ENCODE measurements at regions not wholly inside any gene's neighbourhood (a gene's known extent, or its start where the extent isn't known, plus 50 kb on each side); places are given as distances from the start of the nearest gene placed in this dataset.
"Not testable (repeated sequence)": the region's sequence is repeated elsewhere in the genome, so short reads cannot be mapped to it uniquely, and the experiment has no call there.

DNA sequence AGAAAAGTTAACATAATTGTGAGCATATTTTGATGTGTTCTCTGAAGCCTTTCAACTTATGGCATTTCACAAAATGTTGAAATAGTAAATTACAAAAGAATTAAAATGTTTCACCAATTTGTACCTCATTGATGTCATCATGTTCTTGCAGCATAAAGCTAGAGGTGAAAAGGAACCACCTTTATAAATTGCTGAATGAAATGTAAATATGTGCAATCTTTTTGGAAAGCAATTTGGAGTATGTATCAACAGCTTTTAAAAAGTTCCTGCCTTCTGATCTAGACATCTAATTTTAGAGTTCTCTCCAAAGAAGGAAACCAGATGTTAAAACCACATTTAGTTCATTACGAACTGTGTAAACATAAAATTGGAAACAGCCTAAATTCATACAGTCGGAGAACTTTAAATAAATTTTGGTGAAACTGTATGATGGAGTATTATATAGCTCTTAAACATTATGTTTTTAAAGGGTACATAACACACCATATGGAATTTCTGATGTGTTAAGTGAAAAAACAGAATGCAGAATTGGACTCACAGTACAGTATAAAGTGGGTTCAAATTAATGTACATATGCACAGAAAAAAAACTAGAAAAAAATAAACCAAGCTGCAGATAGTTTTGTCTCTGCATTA is 311.2 kb upstream of the NAALADL2 start:
- intact Hi-C loops (cut with DNase I) = no loop called here
- H3K27me3 ChIP-seq = no peaks in the 10 kb centered on the region
- TF ChIP-seq POLR2AphosphoS5 (IDR thresholded peaks at IDR 0.05) = no peak
- peaks cover 0 to 15% (median 15%) of the 10 kb centered on the region in 4 donors for H3K4me1 ChIP-seq
- WGBS = 15% methylated on average over 2 of the region's 2 CpGs
- no peaks in the 10 kb centered on the region for H3K36me3 ChIP-seq
- no peaks in the 10 kb centered on the region for H3K9me3 ChIP-seq
- DNase-seq (ENCODE audit: extremely low spot score) = no peak
- H3K27ac ChIP-seq (replicated peaks in 1 of 4) = no peak overlapping the region
- no peak overlapping the region for H3K4me3 ChIP-seq

DNA sequence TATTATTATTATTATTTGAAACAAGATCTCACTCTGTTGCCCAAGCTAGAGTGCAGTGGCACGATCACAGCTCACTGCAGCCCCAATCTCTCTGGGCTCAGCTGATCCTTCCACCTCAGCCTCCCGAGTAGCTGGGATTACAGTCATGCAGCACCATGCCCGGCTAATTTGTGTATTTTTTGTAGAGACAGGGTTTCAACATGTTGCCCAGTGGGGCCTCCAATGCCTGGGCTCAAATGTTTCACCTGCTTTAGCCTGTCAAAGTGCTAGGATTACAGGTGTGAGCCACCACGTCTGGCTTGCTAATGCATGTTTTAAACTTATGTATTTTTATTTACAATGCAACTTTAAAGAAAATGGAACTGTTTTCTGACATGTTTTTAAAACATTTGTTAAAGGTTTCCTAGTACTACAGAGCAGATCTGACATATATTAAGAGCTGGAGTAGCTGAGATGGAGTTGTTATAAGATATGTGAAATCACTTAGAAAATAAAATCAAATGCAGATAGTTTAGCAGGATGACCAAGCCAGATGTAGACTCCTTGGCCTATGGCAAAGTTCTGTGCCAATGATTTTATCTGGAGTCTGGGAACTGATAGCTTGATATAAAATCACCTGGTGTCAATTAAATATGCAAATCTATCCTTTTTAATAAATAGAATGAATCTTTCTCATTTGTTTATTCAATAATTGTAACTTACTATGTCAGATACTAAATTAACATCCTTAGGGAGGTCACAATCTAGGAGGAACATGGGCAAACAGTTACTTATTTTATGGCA is 310.1 kb upstream of the NAALADL2 start:
- DNase-seq (ENCODE audit: extremely low spot score) = no peak
- Histone ChIP-seq H3K27me3 (no peaks in the 10 kb centered on the region), H3K36me3 (no peaks in the 10 kb centered on the region), H3K4me1 (peaks cover 0 to 15% (median 15%) of the 10 kb centered on the region in 4 donors), H3K4me3 (no peak overlapping the region), H3K27ac (replicated peaks in 1 of 4) (no peak overlapping the region), H3K9me3 (no peaks in the 10 kb centered on the region)
- TF ChIP-seq POLR2AphosphoS5 (IDR thresholded peaks at IDR 0.05) (no peak), EP300 (IDR thresholded peaks at IDR 0.05) (no peak), POLR2A (IDR thresholded peaks at IDR 0.05; ENCODE audit: low read depth) (no peak)
- TF ChIP-seq, protein P1, sequence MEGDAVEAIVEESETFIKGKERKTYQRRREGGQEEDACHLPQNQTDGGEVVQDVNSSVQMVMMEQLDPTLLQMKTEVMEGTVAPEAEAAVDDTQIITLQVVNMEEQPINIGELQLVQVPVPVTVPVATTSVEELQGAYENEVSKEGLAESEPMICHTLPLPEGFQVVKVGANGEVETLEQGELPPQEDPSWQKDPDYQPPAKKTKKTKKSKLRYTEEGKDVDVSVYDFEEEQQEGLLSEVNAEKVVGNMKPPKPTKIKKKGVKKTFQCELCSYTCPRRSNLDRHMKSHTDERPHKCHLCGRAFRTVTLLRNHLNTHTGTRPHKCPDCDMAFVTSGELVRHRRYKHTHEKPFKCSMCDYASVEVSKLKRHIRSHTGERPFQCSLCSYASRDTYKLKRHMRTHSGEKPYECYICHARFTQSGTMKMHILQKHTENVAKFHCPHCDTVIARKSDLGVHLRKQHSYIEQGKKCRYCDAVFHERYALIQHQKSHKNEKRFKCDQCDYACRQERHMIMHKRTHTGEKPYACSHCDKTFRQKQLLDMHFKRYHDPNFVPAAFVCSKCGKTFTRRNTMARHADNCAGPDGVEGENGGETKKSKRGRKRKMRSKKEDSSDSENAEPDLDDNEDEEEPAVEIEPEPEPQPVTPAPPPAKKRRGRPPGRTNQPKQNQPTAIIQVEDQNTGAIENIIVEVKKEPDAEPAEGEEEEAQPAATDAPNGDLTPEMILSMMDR (IDR thresholded peaks at IDR 0.05) = no peak
- intact Hi-C loops (cut with DNase I) = no loop called here
- WGBS = 80% methylated on average over 4 of the region's 4 CpGs

DNA sequence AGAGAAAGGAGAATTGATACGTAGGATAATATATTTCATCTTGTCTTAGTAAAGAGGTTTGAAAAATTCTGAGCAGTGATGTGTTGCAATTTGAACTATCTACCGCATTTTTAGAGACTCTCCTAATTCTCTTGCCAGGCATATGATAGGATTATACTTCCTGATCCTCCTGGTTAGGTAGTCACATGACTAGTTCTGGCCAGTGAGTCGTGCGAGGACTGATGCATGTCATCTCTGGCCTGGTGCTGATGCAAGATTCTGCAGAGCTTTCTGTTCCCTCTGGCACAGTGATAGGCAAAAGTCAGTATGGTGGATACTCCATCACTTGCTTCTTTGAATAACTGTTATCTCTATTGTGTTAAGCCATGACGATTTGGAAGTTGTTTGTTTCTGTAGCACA is 277.6 kb upstream of the NAALADL2 start:
- no peaks in the 10 kb centered on the region for H3K4me1 ChIP-seq
- no peaks in the 10 kb centered on the region for H3K9me3 ChIP-seq
- H3K27ac ChIP-seq (replicated peaks in 1 of 4) = no peak overlapping the region
- DNase-seq (ENCODE audit: extremely low spot score) = no peak
- WGBS = 97% methylated on average over 5 of the region's 5 CpGs
- H3K4me3 ChIP-seq = no peak overlapping the region
- H3K36me3 ChIP-seq = no peaks in the 10 kb centered on the region
- TF ChIP-seq POLR2AphosphoS5 (IDR thresholded peaks at IDR 0.05) (no peak), POLR2A (IDR thresholded peaks at IDR 0.05; ENCODE audit: low read depth) (no peak), EP300 (IDR thresholded peaks at IDR 0.05) (no peak)
- TF ChIP-seq, protein P1 (IDR thresholded peaks at IDR 0.05) = no peak
- no peaks in the 10 kb centered on the region for H3K27me3 ChIP-seq
- intact Hi-C loops (cut with DNase I) = no loop called here

DNA sequence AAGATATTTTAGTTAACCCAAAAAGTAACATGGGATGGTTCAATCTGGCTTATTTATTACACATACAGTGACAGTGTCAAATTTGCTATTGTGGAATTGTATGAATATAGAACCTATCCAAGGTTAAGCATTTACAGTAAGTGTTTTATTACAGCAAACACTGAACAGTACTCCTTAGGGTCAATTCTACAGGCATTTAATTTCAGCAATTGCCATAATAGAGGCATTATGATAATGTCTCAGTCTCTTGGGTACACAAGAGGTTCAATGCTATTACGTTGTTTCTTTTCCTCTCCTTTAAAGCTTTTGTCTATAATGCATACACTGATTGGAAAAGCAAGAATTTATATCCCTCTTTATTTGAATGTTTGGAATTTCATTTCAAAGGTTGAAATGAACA is 275.7 kb upstream of the NAALADL2 start:
- TF ChIP-seq, protein P1 (IDR thresholded peaks at IDR 0.05) = no peak
- no peak for TF ChIP-seq EP300 (IDR thresholded peaks at IDR 0.05)
- no peak for TF ChIP-seq POLR2AphosphoS5 (IDR thresholded peaks at IDR 0.05)
- no peak for TF ChIP-seq POLR2A (IDR thresholded peaks at IDR 0.05; ENCODE audit: low read depth)
- H3K36me3 ChIP-seq = no peaks in the 10 kb centered on the region
- H3K27me3 ChIP-seq = no peaks in the 10 kb centered on the region
- no peaks in the 10 kb centered on the region for H3K4me1 ChIP-seq
- no peaks in the 10 kb centered on the region for H3K9me3 ChIP-seq
- no peak for DNase-seq (ENCODE audit: extremely low spot score)
- no peak overlapping the region for H3K4me3 ChIP-seq
- WGBS = 83% methylated on average over 1 of the region's 1 CpG
- intact Hi-C loops (cut with DNase I) = no loop called here
- H3K27ac ChIP-seq (replicated peaks in 1 of 4) = no peak overlapping the region

DNA sequence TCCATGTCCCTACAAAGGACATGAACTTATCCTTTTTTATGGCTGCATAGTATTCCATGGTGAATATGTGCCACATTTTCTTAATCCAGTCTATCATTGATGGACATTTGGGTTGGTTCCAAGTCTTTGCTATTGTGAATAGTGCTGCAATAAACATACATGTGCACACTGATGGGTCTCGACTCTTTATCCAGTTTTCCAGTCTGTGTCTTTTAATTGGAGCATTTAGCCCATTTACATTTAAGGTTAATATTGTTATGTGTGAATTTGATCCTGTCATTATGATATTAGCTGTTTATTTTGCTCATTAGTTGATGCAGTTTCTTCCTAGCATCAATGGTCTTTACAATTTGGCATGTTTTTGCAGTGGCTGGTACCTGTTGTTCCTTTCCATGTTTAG is 272.0 kb upstream of the NAALADL2 start:
- intact Hi-C loops (cut with DNase I); H3K27ac ChIP-seq (replicated peaks in 1 of 4); H3K36me3 ChIP-seq; H3K4me1 ChIP-seq; H3K4me3 ChIP-seq; H3K27me3 ChIP-seq; DNase-seq (ENCODE audit: extremely low spot score); H3K9me3 ChIP-seq: not testable (repeated sequence)
- 91% methylated on average over 1 of the region's 1 CpG for WGBS
